Fibroblast of skin of left biceps (primary cell): ENCODE measurements at regions not wholly inside any gene's neighbourhood (a gene's known extent, or its start where the extent isn't known, plus 50 kb on each side); places are given as distances from the start of the nearest gene placed in this dataset.
"Not testable (repeated sequence)": the region's sequence is repeated elsewhere in the genome, so short reads cannot be mapped to it uniquely, and the experiment has no call there.

ENCODE experiments used
- DNase-seq, 2 experiments: peaks; one replicate each; pipeline ENCODE4 v3.0.0-alpha.2; 2013; ENCODE audit warnings: low read depth in 2 of 2

DNA sequence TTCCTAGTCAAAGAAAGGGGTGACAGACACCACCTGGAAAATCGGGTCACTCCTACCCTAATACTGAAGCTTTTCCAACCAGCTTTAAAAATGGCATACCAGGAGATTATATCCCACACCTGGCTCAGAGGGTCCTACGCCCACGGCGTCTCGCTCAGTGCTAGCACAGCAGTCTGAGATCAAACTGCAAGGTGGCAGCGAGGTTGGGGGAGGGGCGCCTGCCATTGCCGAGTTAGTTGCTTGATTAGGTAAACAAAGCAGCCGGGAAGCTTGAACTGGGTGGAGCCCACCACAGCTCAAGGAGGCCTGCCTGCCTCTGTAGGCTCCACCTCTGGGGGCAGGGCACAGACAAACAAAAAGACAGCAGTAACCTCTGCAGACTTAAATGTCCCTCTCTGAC, 127.1 kb downstream of the NXPE2 start:
- DNase-seq, result not testable (repeated sequence)

DNA sequence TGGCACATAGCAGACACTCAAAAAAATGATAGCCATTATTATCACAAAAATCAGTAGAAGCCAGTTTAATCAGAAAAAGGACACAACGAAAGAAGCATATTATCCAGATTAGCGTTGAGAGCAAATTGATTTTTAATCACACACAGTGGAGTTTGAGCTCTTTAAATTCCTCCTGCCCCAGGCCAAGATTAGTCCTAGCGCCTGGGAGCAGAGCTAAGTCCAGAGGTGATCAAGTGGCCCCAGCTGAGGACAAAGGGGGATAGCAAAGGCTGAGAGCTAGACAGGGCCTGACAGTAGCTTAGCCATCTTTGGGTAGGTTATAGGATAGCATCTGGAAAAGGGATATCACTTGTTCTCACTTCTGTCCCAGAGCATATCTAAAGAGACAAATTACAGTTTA, 133.6 kb downstream of the NXPE2 start:
- no peak for DNase-seq

DNA sequence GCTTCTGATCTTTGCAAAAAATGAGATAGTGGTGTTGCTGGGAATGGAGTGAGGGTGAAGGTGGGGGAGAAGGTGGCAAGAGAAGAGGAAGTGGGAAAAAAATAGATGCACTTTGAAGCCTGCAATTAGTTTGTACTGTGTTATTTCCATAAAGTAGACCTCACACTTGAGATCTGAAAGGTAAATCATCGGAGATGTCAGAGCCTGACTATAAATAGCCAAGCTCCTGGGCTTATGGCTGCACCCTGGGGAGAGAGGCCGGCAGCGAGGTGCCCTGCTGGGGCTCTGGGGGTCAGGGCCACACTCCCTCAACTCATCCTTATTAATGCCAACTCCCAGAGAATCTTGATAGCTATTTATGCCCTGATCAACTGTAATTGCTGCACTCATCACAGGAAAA, 134.4 kb downstream of the NXPE2 start:
- no peak for DNase-seq

DNA sequence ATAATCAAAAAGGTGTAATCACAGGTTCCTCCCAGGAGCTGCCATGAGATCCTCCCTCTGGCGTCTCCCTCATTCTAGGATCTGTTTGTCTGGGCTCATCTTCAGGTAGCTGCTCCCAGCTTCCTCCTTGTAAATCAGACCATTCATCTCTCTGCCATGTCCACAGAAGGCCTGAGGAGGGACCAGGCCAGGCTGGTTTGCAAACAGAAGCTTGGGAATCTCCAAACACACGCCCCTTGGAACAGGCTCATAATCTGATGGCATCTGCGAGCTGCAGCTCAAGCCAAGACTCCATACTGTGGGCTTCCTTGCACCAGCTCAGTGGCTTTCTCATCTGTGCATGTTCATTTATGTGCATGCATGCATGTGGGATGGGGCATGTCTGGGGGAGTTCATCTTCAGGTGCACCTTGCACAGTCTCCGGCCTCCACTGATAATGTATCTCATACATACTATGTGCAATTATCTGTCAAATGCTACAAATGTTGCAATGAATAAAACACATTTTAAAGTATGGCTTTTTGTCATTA, 134.9 kb downstream of the NXPE2 start:
- no peak for DNase-seq

DNA sequence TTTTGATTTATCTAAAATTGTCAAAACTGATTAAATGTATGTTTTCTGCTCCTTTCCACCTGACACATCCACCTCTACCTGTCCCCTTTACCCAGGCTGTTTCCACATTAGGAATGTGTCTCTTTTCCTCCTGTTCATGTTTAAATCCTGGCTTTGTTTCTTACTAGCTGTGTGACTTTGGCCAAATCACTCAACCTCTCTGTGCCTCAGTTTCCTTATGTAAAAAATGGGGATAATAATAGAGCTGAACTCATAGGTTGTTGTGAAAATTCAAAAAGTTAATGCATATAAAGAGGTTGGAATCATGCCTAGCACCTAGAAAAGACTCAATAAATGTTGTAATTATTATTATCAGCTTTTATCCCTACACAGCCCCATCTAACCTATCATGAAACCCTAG, 136.8 kb downstream of the NXPE2 start:
- DNase-seq, result no peak

DNA sequence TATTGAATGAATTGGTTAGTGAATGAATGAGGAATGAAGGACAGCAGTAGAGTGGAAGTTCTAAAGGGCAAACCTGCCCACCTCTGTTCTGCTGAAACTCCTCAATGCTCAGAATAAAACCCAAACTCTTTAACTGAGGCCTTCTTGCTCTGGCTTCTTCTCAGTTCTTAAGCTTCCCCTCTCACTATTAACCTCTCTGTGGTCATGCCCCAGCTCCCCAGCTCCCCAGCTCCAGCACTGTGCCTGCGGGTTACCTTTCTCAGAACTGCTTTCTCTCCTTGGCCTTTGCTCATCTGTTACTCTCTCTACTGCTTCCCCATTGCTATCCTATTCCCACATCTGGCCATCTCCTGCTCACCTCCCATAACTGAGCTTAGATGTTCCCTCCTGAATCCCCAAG, 137.4 kb downstream of the NXPE2 start:
- no peak for DNase-seq

DNA sequence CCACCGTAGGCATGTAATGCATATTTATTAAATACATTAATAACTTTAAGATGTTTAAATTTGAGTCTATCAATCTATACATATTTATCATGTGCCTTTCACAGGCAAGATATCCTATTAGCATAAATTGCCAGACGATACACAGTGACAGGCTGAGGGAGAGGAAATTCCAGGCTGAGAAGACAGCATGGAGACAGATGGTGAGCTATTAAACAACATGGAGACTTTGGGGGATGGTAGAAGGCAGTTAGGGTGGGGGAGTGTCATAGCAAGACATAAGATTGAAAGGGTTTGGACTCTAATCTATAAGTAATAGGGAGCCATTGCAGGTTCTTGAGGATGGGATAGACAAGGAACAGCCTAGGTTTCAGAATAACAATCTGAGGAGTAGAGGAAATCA, 138.5 kb downstream of the NXPE2 start:
- no peak for DNase-seq

DNA sequence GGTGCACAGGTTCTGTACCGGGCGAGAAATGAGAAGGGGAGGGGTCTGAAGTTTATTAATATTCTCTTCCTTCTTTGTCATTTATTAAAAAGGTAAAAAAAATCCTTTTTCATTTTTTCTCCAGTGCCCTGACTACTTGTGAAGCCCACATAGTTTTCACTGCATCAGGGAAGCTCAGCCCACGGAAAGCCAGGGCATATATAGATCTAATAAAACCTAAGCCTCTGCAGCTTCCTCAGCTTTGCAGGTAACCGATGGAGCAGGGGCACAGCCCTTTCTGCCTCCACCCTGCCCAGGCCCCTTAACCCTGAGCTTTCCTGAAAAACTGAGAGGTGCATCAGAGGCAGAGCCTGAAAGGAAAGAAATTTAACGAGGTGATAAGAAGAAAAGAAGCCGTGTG, 140.1 kb downstream of the NXPE2 start:
- DNase-seq, result no peak

DNA sequence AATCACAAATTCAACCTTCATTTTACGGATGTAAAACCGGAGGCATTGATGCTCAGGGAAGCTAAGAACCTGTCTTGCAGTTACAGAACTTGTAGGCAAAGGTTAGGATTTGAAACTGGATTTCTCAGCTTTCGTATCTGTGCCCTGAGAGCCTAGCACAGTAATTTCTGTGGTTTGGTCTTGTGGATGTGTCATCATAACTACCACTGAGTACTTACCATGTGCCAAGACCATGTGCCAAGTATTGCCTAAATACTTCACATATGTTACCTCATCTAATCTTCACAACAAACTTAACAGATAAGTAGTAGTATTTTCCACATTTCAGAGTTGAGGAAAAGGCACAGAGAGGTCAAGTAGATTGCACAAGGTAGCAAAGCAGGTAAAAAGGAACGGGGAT, 140.7 kb downstream of the NXPE2 start:
- DNase-seq, result no peak

DNA sequence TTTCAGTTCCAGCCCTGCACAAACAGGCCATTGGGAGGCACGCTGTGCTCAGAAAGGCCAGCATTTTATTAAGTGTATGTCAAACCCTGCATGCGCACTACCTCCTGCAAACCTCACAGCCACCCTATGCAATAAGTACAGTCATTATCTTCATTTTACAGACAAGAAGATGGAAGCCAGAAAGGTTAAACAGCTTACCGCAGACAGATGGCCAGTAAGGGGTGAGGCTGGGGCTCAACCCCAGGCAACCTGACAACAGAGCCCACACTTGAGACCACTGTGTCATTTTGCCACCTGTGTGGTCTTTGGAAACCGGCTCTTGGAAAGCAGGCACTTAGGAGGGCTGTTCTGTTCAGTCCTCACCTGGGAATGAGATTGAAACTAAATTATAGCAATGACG, 142.3 kb downstream of the NXPE2 start:
- DNase-seq, result no peak

DNA sequence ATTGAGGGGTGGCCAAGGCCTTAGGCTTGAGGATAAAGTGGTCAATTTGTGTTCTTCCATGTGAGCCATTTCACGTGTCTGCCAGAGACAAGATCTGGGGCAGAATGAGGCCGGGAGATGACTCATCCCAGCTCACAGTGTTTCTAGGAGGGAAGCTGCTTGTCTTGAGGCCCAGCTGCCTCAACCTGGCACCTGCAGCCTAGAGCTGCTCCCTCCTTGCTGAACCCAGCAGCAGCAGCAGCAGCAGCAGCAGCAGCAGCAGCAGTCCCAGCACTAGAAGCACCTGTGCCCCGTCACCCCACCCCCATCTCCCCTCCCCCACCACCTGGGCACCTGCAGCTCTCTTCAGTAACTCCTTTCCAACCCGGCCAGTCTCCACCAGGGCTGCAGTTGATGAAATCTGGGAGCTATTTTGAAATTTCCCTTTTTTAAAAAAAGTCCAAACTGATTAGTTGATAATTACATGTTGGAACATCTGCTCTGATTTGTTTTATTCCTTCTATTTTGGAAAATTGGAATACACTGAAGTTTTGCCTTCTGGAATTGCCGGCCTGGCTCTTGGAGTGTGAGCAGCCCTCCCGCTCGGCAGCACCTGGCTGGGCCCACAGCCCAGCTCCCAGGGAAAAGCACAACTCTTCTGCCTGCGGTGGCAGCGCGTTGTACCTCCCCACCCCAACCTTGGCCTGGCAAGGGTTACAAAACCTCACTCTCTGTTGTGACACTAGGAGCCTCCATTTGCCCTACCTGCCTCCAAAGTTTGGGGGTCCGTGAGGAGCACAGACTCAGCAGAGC, 143.5 kb downstream of the NXPE2 start:
- no peak for DNase-seq

DNA sequence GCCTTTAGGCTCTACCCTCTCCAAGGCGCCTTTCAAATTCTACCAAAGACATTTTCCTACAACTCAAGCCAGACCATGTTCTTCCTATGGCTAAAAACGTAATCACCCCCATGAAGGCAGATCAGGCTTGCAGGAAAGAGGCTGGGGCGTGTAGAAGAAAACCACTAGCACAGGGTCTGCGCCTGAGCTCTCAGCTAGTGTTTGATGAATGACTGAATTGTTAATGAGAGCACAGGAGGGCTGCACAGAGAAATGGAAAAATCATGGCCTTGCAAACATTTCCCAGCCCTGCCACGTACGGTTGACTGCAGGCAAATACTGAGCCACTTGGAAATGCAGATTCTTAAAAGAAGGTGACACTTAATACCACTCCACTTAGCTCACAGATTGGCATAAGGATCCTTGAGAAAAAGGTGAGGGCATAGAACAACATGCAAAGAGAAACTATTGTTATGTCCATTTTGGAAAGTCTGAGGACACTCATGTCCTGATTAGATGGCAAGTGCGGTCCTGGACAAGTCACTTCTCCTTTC, 148.6 kb downstream of the NXPE2 start:
- DNase-seq, result no peak

DNA sequence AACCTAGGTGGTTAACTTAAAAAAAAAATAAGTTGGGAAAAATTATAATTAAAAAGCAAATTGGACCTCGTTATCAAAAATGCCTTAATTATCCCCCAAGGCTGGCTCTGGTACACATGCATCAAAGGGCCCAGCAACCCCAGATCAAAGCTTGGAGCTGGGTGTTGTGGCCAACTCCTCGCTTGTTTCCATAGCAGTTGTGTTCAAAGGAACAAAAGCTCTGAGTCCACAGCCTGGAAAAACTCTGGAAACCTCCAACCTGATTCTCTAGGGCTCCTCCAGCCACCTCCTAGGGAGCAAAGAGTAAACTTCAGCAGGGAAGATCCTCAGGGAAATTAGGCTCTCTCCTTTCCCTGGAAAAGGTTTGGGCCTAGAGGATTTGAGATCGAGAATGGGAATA, 149.4 kb downstream of the NXPE2 start:
- no peak for DNase-seq

DNA sequence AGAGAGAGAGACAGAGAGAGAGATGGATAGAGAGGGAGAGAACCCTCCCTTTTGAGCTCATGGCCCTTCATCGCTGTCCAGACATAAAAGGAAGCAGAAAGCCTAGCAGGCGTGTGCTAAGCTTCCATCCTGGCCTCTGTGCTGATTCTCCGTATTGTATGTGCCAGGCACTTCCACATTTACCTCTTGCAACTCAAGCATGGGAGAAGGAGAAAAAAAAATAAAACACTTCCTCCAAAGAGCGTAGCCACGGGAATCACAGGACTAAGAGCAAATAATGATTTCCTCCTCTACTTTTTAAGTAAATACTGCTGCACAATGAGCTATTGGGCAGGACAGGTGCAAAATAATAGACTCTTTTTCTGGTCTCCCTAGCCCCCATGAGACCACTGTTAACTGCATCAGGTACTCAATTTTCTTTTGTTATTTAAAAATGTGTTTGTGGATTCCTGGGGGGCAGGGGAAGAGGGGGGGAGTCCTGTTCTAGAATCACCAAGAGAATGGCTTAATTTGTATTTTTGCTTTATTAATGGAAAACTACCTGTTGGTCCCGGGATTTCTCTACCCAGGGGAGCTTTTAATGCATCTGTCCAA, 154.3 kb downstream of the NXPE2 start:
- DNase-seq, result no peak

DNA sequence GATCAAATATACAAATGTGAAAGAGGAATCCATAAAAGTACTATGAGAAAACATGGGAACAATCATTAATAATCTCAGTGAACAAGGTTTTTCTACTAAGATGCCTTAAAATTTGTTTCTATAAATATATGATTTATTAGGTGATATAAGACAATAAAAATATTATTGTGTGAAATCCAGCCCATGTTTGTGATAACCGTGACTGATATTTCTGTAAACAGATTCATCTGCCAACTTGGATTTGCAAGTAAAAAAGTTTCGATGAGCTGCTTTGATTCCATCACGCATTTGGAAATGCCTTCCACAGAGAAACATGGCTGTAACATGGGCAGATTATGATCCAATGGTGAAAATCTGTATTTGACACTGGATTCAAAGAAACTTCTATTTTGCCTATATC, 157.8 kb downstream of the NXPE2 start:
- no peak for DNase-seq

DNA sequence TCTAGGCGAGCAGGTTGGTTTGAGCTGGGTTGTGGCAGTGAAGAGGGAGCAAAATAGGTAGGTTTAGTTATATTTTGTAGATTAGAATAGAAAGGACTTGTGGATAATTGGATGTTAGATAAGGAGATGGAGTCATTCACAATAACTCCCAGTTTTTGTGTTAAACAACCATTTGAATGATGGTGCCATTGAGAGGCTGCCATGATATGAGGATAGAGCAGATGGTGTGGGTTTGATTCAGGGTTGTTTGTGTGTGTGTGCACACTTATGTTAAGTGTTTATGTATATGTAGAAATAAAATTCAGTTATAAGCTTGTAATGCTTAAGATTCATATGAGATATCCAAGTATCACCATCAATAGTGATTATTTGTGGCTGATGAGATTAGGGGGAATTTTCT, 166.6 kb downstream of the NXPE2 start:
- DNase-seq, result no peak

DNA sequence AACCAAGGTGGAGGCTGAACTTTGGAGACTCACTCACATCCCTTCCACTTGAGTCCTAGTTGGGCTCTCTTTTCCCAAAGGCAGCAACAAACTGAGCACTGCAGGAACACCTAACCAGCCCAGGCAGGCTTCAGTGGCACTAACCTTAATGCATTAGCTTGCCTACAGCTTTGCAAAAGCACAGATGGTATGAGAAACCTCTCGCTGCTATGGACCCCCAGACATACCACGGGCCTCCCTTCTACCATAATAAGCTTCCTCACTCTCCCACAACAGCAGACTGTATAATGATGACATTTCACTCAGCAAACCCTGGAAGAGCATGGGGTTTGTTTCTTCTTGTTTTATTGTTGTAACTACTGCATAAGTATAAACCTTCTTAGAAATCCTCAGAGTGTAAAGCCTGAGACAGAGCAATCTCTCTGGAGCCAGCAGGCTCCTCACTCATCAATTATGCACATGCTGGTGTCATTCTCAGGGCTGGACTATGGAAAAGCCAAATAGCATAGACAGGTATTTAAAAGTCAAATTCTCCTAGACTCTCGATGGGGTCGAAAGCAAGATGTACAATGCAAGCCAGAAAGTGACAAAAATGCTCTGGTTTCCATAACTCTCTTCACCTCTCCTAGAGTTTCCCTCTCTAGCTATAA, 167.6 kb downstream of the NXPE2 start:
- no peak for DNase-seq

DNA sequence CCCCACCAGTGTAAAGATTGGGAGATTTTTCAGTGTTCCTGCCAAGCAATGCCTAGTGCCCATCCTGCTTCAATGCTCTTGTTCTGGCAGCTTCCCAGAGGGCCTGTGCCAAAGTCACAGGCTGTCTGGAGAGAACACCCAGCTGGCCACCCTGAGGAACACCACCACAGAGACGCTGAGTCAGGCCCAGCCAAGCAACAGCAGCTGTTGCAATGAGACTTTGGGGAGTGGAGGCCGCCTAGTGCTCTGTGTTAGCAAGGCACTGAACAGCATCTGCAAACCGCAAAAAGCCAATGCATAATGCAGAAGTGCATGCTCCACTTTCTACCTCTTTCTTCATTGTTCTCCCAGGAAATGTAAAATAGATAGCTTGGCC, 168.1 kb downstream of the NXPE2 start:
- DNase-seq, result no peak

DNA sequence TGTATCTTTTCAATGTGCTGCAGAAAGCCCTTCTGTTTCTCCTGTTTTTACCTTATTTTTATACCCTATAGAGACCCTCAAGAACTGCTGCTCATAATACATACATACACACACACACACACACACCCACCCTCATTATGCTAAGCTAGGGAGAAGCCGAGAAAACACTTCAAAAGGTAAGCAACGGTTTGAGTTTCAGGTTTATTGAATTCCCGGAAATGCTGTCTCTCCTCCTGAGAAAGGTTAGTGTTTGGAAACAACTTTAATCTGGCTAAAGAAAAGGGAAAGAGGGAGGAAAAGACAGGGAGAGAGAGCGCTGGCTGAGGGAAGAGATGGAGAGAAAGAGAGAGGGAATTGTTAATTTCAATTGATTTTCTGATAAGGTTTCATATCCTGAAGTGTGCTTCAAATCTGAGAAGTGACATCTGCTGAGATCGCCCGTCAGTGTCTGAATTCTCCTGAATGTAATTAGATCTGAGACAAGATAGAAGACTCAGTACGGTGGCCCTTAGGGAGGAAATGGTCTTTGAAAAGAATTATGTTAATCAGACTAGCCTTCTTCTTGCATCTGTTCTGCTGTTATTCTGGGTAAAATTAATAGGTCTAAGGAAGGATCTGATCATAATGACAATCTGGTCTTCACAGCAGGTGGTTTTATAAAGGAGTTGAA, 169.1 kb downstream of the NXPE2 start:
- no peak for DNase-seq

DNA sequence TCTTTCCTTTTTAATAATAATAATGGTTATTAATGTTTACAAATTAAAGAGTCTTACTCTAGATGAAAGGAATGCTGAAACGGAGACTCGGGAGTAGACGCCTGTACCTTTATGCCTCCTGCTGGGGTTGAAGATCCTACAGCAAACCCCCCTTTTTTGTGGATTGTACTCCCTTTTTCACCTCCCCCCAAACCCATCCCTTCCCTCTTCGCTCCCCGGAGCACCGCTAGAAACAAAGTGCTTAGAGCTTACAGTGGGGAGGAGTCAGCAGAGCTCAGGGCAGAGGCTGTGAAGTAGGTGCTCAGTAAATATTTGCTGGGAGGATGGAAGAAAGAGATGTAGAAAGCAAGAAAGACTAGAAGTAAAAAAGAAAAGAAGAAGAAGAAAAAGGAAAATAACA, 169.7 kb downstream of the NXPE2 start:
- DNase-seq, result no peak

DNA sequence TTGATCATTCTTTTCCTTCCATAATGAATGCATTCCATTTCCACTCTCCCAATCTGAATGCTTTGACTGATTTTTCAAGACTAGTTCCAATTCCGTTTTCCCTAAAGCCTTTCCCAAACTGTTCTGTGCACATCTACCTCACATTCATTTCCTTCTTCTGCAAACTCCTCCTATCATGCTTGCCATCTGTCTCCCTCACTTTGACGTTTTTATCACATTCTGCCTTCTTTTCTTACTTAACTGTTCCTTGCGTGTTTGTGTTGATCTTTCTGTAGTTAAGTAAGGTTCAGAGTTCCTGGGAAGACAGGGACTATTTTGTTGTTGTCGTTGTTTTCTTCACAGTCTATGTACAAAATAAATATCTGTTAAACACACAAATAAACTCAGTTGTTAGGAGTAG, 179.0 kb downstream of the NXPE2 start:
- DNase-seq, result no peak

DNA sequence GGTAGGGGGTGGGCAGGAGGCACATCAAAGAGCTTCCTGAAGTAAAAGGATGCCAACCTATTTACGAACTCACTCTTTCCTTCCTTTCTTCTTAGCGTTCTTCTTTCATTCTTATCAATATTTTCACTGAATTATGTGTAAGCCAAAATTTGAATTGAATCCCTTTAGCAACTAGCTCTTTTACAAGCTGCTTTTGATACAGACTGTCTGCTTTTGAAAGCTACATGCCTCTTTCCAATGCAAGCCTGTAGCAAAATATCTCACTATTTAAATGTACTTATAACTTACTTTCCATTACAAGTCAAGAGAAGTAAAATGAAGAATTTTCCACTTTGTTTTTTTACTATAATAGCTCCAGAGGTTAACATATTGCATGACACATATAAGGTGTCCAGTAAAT, 186.6 kb downstream of the NXPE2 start:
- no peak for DNase-seq
